GM06990 (cell line): ENCODE measurements at regions not wholly inside any gene's neighbourhood (a gene's known extent, or its start where the extent isn't known, plus 50 kb on each side); places are given as distances from the start of the nearest gene placed in this dataset.

ENCODE experiments used
- DNase-seq: peaks from one replicate; pipeline ENCODE4 v3.0.0-alpha.2; 2011; ENCODE audit not compliant: insufficient read length; ENCODE audit errors: extremely low read depth
- H3K27me3 ChIP-seq: replicated peaks from 2 replicates; pipeline ENCODE4 v1.6.0; 2011; ENCODE audit warnings: low read length; ENCODE audit not compliant: control insufficient read depth, insufficient read depth
- H3K36me3 ChIP-seq: 2 replicates; pipeline ENCODE4 v1.5.1; 2011; ENCODE audit warnings: low read length; ENCODE audit not compliant: control insufficient read depth, insufficient read depth
- H3K4me3 ChIP-seq: replicated peaks from 2 replicates; pipeline ENCODE4 v1.5.1; 2011; ENCODE audit warnings: low read depth, mild to moderate bottlenecking, control low read depth, low read length
- CTCF ChIP-seq: IDR thresholded peaks from 2 replicates; pipeline ENCODE4 v1.5.1; 2011; ENCODE audit warnings: low read length, control low read depth, mild to moderate bottlenecking, inconsistent platforms; ENCODE audit not compliant: insufficient read depth, poor library complexity, severe bottlenecking

DNA sequence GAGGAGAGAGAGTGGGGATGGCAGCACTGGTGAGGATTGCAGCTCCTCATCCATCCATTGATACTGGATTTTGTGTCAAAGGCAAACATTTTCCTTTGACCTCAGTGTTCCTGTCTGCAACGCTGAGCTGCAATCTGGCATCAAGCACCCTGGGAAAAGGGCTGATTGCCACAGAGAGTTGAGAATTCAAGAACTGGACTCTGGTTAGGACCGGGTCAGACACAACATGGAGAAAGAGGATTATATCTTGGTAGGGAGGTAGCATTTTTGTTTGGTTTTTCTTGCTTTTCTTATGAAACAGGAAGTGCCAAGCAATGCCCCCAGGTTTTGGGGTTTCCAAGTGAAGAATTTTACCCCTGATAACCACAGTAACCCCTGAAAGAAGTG is 81.9 kb upstream of the PKDCC start:
- TF ChIP-seq CTCF, result no peak
- Histone ChIP-seq H3K4me3 (no peak overlapping the region), H3K27me3 (no peaks in the 10 kb centered on the region; the same call in 1 of the 2 replicates), H3K36me3 (no peaks in the 10 kb centered on the region)
- DNase-seq, result no peak

- no peaks in the 10 kb centered on the region; the same call in 1 of the 2 replicates for H3K27me3 ChIP-seq
- H3K4me3 ChIP-seq, result no peak overlapping the region
- no peaks in the 10 kb centered on the region for H3K36me3 ChIP-seq
- no peak for TF ChIP-seq CTCF
- DNase-seq, result no peak
Observed at GRCh38 chr2:41966431-41966893, 81.4 kb upstream of the PKDCC start.

DNA sequence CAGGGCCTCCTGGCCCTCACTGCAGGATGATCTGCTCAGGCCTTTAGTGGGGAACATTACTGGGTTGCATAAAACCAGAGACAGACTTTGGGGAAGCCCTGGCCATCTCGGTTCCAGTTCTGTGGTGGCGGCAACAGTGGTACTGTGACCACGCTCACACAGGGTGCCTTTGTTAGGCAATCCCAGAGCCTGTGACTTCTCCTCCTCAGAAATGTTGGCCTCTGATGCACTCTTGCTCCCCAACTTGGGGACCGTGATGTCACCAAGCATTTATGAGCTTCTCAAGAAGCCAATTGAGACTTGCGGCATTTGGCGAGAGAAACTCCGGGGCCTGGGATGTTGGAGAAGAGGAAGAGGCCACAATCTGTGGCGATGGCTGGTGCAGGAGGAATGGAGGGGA is 80.9 kb upstream of the PKDCC start:
- H3K36me3 ChIP-seq, result no peaks in the 10 kb centered on the region
- H3K27me3 ChIP-seq, result no peaks in the 10 kb centered on the region; the same call in 1 of the 2 replicates
- TF ChIP-seq CTCF, result no peak
- H3K4me3 ChIP-seq, result no peak overlapping the region
- no peak for DNase-seq

GRCh38 chr2:41967476-41968181 is 80.2 kb upstream of the PKDCC start:
- no peak for DNase-seq
- Histone ChIP-seq H3K27me3 (no peaks in the 10 kb centered on the region), H3K36me3 (no peaks in the 10 kb centered on the region), H3K4me3 (no peak overlapping the region)
- no peak for TF ChIP-seq CTCF

- no peaks in the 10 kb centered on the region for H3K27me3 ChIP-seq
- no peaks in the 10 kb centered on the region for H3K36me3 ChIP-seq
- H3K4me3 ChIP-seq, result no peak overlapping the region
- no peak for DNase-seq
- TF ChIP-seq CTCF, result no peak
Observed at GRCh38 chr2:41968182-41968578, 79.6 kb upstream of the PKDCC start.
